WTC11 (cell line): ENCODE measurements at regions not wholly inside any gene's neighbourhood (a gene's known extent, or its start where the extent isn't known, plus 50 kb on each side); places are given as distances from the start of the nearest gene placed in this dataset.

Experiments used
- ATAC-seq: fragments of 200-7000 bp; cut with Tn5 transposase; 2 replicates; pipeline ENCODE4 v1.10.0; 2021; ENCODE audit warnings: mild to moderate bottlenecking, moderate library complexity
- CTCF ChIA-PET: fragments of 300-600 bp; sonication (Branson Sonifier 250); formaldehyde crosslinking; loops from one replicate; lab custom pipeline; 2021; ENCODE audit warnings: antibody characterized with exemption; lab: Charles Lee
- POLR2A ChIA-PET: fragments of 350-600 bp; sonication (Branson Sonifier 250); formaldehyde crosslinking; loops from one replicate; lab custom pipeline; 2021; ENCODE audit warnings: antibody characterized with exemption; lab: Charles Lee
- DNase-seq: peaks from one replicate; pipeline ENCODE4 v3.0.0; 2021; ENCODE audit warnings: low spot score
- H3K27ac Mint-ChIP-seq: 2 replicates; pipeline ENCODE4 v1.8.0; 2021; ENCODE audit warnings: mixed read lengths
- H3K27me3 Mint-ChIP-seq: 2 replicates; pipeline ENCODE4 v1.8.0; 2021; ENCODE audit warnings: low read depth, mild to moderate bottlenecking, moderate library complexity, mixed read lengths
- H3K36me3 Mint-ChIP-seq: 2 replicates; pipeline ENCODE4 v1.8.0; 2021; ENCODE audit warnings: mixed read lengths
- H3K4me1 Mint-ChIP-seq: 2 replicates; pipeline ENCODE4 v1.8.0; 2022; ENCODE audit warnings: mixed read lengths
- H3K4me3 Mint-ChIP-seq: 2 replicates; pipeline ENCODE4 v1.8.0; 2021; ENCODE audit warnings: mild to moderate bottlenecking, moderate library complexity, mixed read lengths
- H3K9me3 Mint-ChIP-seq: 2 replicates; pipeline ENCODE4 v1.8.0; 2021; ENCODE audit warnings: mixed read lengths
- EMX1 ChIP-seq: fragments of 250-450 bp; sonication (Bioruptor Pico); IDR thresholded peaks from 2 replicates; pipeline ENCODE4 v1.8.0; 2021; ENCODE audit warnings: mild to moderate bottlenecking
- FOXJ3 ChIP-seq: sonication (generic); formaldehyde crosslinking; IDR thresholded peaks from 2 replicates; pipeline ENCODE4 v1.9.0; 2021; ENCODE audit warnings: missing genetic modification reagents, mild to moderate bottlenecking, borderline replicate concordance
- FOXP1 ChIP-seq: sonication (generic); formaldehyde crosslinking; IDR thresholded peaks from 2 replicates; pipeline ENCODE4 v1.8.0; 2022; ENCODE audit warnings: missing genetic modification reagents, mild to moderate bottlenecking, moderate library complexity, borderline replicate concordance
- GABPB1 ChIP-seq: sonication (generic); formaldehyde crosslinking; IDR thresholded peaks from 2 replicates; pipeline ENCODE4 v1.8.1; 2023; ENCODE audit warnings: mild to moderate bottlenecking, missing genetic modification reagents
- JAZF1 ChIP-seq: fragments of 250-450 bp; sonication (Bioruptor Pico); IDR thresholded peaks from 2 replicates; pipeline ENCODE4 v1.9.0; 2021; ENCODE audit warnings: moderate library complexity, mild to moderate bottlenecking, inconsistent platforms
- JUN ChIP-seq: sonication (generic); formaldehyde crosslinking; IDR thresholded peaks from 2 replicates; pipeline ENCODE4 v1.8.0; 2023; ENCODE audit warnings: mild to moderate bottlenecking, missing genetic modification reagents
- NFATC4 ChIP-seq: fragments of 250-450 bp; sonication (Bioruptor Pico); IDR thresholded peaks from 2 replicates; pipeline ENCODE4 v1.9.0; 2021; ENCODE audit warnings: mild to moderate bottlenecking
- NFE2L1 ChIP-seq: sonication (generic); formaldehyde crosslinking; IDR thresholded peaks from 2 replicates; pipeline ENCODE4 v1.8.1; 2023; ENCODE audit warnings: missing genetic modification reagents
- SMAD3 ChIP-seq: sonication (generic); formaldehyde crosslinking; IDR thresholded peaks from 2 replicates; pipeline ENCODE4 v1.8.0; 2022; ENCODE audit warnings: missing genetic modification reagents, mild to moderate bottlenecking, borderline replicate concordance
- TP53 ChIP-seq: sonication (generic); formaldehyde crosslinking; IDR thresholded peaks from 2 replicates; pipeline ENCODE4 v1.8.1; 2023; ENCODE audit warnings: mild to moderate bottlenecking, missing genetic modification reagents
- ZNF219 ChIP-seq: sonication (generic); formaldehyde crosslinking; IDR thresholded peaks from 2 replicates; pipeline ENCODE4 v1.8.0; 2023; ENCODE audit warnings: missing genetic modification reagents, mild to moderate bottlenecking, borderline replicate concordance
- ZNF317 ChIP-seq: sonication (generic); formaldehyde crosslinking; IDR thresholded peaks from 2 replicates; pipeline ENCODE4 v1.8.1; 2023; ENCODE audit warnings: low read depth, mild to moderate bottlenecking, moderate library complexity, missing genetic modification reagents, borderline replicate concordance
- TF ChIP-seq, protein P1 (sequence below): fragments of 250-450 bp; sonication (Bioruptor Pico); conservative IDR thresholded peaks from 2 replicates; pipeline ENCODE4 v1.9.0; 2021; ENCODE audit warnings: mild to moderate bottlenecking
- TF ChIP-seq, protein P2 (sequence below): sonication (generic); formaldehyde crosslinking; IDR thresholded peaks from 2 replicates; pipeline ENCODE4 v1.8.1; 2022; ENCODE audit warnings: mild to moderate bottlenecking, missing genetic modification reagents, moderate library complexity, borderline replicate concordance
- TF ChIP-seq, protein P3 (sequence below): fragments of 250-450 bp; sonication (Bioruptor Pico); IDR thresholded peaks from 2 replicates; pipeline ENCODE4 v1.9.0; 2021; ENCODE audit warnings: mild to moderate bottlenecking
- TF ChIP-seq, protein P4 (sequence below): sonication (generic); formaldehyde crosslinking; IDR thresholded peaks from 2 replicates; pipeline ENCODE4 v1.8.0; 2023; ENCODE audit warnings: mild to moderate bottlenecking, missing genetic modification reagents

DNA sequence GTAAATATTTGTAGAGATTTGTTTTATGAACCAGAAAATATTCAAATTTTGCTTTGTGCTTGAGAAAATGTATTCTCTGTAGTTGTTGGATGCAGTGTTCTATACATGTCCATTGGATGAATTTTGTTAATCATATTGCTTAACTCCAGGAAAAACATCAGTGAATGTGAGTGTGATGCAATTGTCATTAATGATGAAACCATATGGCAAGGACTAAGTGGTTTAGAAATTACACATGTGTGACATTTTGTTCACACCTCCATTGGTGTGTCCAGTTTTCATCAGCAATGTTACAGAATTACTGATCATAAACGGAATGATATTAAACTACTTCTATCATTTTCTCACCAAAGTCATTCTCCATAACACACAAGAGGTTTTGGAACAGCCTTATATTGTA, 151.8 kb upstream of the ST6GALNAC5 start:
- no peak for DNase-seq
- no peaks in the 10 kb centered on the region for H3K36me3 Mint-ChIP-seq
- TF ChIP-seq EMX1 (CRISPR knock-in tag) (no peak), TP53 (CRISPR knock-in tag) (no peak), FOXJ3 (no peak)
- TF ChIP-seq, protein P1, sequence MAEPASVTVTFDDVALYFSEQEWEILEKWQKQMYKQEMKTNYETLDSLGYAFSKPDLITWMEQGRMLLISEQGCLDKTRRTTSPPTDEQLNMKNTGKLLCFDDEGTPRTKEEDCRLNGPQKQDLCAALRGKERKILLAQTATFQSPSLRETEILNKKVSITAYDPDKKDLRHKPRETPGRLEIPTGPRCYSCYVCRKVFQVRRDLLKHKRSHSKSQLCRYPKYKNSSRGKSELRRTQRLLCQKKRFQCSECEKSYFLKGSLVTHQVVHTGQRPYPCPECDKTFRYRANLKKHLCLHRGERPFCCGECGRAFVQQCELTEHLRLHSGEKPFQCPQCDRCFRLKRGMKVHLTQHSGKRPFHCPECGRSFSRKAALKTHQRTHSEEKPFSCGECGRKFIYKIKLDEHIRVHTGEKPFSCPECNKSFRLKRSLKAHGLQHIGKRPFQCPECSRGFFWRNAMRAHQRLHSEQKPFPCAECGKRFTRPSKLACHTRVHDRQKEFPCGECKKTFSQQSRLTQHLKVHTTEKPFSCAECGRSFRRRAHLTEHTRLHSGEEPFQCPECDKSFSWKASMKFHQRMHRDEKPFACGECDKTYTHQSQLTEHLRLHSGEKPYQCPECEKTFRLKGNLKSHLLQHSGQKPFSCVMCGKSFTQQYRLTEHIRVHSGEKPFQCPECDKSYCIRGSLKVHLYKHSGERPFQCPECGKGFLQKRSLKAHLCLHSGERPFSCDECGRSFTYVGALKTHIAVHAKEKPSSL = no peak
- TF ChIP-seq, all 79 proteins: peak for 0
- Mint-ChIP-seq H3K27me3 (no peaks in the 10 kb centered on the region), H3K4me3 (no peak overlapping the region), H3K4me1 (no peaks in the 10 kb centered on the region), H3K27ac (no peak overlapping the region), H3K9me3 (no peaks in the 10 kb centered on the region)
- CTCF ChIA-PET = no interaction called here
- ATAC-seq = no peak
- POLR2A ChIA-PET = no interaction called here

DNA sequence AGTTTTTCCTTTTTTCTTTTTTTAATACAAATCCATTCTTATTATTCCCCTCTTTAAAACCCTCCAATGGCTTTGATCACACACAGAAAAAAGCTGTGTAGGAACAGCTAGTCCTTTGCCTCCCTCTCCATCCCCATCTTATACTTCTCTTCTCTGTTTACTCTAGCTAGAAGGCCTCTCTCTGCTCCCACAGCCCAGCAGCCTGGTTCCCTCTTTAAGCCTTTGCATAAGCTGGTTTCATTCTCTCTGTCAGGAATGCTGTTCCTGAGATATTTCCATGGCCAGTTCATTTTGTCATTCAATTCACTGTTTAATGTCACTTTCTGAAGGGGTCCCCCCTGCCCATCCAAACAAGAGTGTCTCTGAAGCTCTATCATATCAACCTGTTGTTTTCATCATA, 143.3 kb upstream of the ST6GALNAC5 start:
- Mint-ChIP-seq H3K36me3 (no peaks in the 10 kb centered on the region), H3K4me3 (no peak overlapping the region), H3K9me3 (no peaks in the 10 kb centered on the region), H3K4me1 (peaks cover 16% of the 10 kb centered on the region), H3K27ac (no peak overlapping the region), H3K27me3 (no peaks in the 10 kb centered on the region)
- CTCF ChIA-PET = no interaction called here
- no peak for TF ChIP-seq ZNF219 (CRISPR knock-in tag)
- no peak for TF ChIP-seq NFATC4 (CRISPR knock-in tag)
- TF ChIP-seq NFE2L1 (CRISPR knock-in tag) = no peak
- TF ChIP-seq FOXP1 (CRISPR knock-in tag) = no peak
- no peak for TF ChIP-seq JAZF1 (CRISPR knock-in tag)
- TF ChIP-seq, protein P2, sequence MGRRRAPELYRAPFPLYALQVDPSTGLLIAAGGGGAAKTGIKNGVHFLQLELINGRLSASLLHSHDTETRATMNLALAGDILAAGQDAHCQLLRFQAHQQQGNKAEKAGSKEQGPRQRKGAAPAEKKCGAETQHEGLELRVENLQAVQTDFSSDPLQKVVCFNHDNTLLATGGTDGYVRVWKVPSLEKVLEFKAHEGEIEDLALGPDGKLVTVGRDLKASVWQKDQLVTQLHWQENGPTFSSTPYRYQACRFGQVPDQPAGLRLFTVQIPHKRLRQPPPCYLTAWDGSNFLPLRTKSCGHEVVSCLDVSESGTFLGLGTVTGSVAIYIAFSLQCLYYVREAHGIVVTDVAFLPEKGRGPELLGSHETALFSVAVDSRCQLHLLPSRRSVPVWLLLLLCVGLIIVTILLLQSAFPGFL = no peak
- no peak for TF ChIP-seq ZNF317
- TF ChIP-seq GABPB1 = no peak
- TF ChIP-seq, protein P3, sequence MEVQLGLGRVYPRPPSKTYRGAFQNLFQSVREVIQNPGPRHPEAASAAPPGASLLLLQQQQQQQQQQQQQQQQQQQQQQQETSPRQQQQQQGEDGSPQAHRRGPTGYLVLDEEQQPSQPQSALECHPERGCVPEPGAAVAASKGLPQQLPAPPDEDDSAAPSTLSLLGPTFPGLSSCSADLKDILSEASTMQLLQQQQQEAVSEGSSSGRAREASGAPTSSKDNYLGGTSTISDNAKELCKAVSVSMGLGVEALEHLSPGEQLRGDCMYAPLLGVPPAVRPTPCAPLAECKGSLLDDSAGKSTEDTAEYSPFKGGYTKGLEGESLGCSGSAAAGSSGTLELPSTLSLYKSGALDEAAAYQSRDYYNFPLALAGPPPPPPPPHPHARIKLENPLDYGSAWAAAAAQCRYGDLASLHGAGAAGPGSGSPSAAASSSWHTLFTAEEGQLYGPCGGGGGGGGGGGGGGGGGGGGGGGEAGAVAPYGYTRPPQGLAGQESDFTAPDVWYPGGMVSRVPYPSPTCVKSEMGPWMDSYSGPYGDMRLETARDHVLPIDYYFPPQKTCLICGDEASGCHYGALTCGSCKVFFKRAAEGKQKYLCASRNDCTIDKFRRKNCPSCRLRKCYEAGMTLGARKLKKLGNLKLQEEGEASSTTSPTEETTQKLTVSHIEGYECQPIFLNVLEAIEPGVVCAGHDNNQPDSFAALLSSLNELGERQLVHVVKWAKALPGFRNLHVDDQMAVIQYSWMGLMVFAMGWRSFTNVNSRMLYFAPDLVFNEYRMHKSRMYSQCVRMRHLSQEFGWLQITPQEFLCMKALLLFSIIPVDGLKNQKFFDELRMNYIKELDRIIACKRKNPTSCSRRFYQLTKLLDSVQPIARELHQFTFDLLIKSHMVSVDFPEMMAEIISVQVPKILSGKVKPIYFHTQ (CRISPR knock-in tag) = no peak
- TF ChIP-seq, protein P4, sequence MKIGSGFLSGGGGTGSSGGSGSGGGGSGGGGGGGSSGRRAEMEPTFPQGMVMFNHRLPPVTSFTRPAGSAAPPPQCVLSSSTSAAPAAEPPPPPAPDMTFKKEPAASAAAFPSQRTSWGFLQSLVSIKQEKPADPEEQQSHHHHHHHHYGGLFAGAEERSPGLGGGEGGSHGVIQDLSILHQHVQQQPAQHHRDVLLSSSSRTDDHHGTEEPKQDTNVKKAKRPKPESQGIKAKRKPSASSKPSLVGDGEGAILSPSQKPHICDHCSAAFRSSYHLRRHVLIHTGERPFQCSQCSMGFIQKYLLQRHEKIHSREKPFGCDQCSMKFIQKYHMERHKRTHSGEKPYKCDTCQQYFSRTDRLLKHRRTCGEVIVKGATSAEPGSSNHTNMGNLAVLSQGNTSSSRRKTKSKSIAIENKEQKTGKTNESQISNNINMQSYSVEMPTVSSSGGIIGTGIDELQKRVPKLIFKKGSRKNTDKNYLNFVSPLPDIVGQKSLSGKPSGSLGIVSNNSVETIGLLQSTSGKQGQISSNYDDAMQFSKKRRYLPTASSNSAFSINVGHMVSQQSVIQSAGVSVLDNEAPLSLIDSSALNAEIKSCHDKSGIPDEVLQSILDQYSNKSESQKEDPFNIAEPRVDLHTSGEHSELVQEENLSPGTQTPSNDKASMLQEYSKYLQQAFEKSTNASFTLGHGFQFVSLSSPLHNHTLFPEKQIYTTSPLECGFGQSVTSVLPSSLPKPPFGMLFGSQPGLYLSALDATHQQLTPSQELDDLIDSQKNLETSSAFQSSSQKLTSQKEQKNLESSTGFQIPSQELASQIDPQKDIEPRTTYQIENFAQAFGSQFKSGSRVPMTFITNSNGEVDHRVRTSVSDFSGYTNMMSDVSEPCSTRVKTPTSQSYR (CRISPR knock-in tag) = no peak
- TF ChIP-seq, protein P1 = no peak
- no peak for TF ChIP-seq SMAD3 (CRISPR knock-in tag)
- no peak for TF ChIP-seq JUN (CRISPR knock-in tag)
- ATAC-seq = peak; percentile 60; the same call in 1 of the 2 replicates
- DNase-seq = no peak
- POLR2A ChIA-PET = no interaction called here
